Urinary bladder (tissue), 3 donors: ENCODE measurements at regions not wholly inside any gene's neighbourhood (a gene's known extent, or its start where the extent isn't known, plus 50 kb on each side); places are given as distances from the start of the nearest gene placed in this dataset.
A peak's percentile ranks its signal among the peaks of the same experiment; 100 is the strongest.

Experiments
- DNase-seq: peaks from one replicate; pipeline ENCODE4 v3.0.0-alpha.2; 2015; ENCODE audit errors: extremely low spot score
- H3K27ac ChIP-seq: one replicate; pipeline ENCODE4 v1.5.1; 2013; ENCODE audit warnings: low read depth, mild to moderate bottlenecking, moderate library complexity
- H3K36me3 ChIP-seq: one replicate; pipeline ENCODE4 v1.6.1; 2013; ENCODE audit warnings: mild to moderate bottlenecking, moderate library complexity; ENCODE audit not compliant: insufficient read depth
- H3K4me1 ChIP-seq: one replicate; pipeline ENCODE4 v1.6.1; 2013; ENCODE audit warnings: mild to moderate bottlenecking, moderate library complexity; ENCODE audit not compliant: insufficient read depth
- H3K4me3 ChIP-seq: one replicate; pipeline ENCODE4 v1.5.1; 2013; ENCODE audit warnings: low read depth, low read length
- WGBS: extraction: QIAGEN DNeasy Blood & Tissue Kit; methylation state at CpG from one replicate; pipeline ENCODE4 v1.1.7; 2013; 5-methylcytosine and 5-hydroxymethylcytosine counted together
- donor health status: healthy with polysubstance abuse.
- donor health status: healthy.

DNA sequence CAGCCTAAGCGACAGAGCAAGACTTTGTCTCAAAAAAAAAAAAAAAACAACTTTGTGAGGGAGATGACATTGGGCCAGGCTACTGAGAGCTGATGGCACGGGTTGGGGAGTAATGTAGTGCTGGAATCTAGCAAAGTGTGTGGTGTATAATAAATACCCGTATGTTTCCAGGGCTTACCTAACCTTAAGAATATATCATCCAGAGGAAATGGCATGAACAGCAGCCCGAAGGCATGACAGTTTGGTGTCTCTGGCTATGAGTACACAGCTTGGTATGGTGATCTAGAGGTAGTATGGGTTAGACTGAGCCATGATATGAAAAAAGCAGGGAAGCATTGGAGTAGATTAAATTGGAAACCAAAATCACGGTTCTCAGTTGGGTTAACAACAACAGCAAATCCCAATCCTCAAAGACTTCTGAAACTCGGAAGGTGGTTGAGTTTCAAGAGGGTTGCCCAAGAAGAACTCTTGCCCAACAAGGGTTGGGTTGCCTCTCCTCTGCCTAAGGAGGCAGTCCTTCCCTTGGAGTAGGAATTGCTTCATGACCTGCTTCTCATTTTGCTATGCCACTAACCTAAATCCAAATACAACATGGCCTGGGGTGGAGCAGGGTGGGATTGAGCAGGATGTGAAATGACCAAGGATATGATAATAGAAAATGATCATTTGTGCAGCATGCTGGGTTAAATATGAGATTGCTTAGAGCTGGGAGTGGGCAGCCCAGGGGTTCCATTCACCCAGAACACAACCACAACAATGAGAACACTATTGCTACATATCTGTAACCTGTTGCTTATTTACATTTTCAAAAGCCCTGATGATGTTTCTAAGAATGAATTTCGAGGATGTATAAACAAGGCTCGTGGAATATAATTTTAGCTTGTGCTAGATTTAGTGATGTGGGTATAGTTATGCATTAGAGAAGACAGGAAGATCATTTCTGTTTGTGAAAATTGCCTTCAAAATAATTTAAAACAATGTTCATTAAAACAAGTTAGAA lies 64.6 kb upstream of the ZFR start:
- H3K36me3 ChIP-seq, result no peaks in the 10 kb centered on the region
- WGBS, result 84% methylated on average over 8 of the region's 8 CpGs
- DNase-seq, result no peak
- H3K4me1 ChIP-seq, result no peaks in the 10 kb centered on the region
- no peak overlapping the region for H3K27ac ChIP-seq
- no peak overlapping the region for H3K4me3 ChIP-seq

DNA sequence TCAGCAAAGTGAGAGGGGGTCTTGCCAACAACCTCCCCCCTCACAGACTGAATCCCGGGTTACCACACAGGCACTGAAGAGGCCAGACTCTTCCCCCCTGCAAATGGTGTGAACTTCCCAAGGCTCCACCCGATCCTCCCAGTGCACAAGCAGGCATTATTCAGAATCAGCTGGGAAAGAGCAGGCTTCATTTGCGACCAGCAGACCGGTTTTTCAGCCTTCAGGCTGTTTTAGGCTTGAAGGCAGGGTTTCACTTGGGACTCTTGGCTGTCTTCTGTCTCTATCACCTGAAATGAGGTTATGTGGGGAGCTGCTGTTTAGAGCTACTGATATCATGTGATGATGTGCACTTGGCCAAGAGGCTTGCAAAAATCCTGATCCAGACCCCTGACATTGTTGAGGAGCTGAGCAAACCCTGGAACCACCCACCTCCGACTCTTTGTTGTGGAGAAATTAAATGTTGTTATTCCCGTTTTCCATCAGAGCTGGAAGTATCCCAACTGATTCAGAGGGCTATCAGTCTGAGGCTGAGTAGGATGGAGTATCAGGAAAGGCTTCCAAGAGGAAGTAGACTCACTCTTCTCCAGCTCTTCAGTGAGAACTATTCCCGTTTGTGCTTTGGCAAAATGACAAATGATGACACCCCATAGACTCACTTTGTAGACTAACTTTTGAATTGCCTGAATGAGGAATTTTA lies 63.3 kb upstream of the ZFR start:
- H3K36me3 ChIP-seq, result no peaks in the 10 kb centered on the region
- DNase-seq, result no peak
- H3K4me3 ChIP-seq, result no peak overlapping the region
- WGBS, result 46% methylated on average over 7 of the region's 7 CpGs
- H3K4me1 ChIP-seq, result no peaks in the 10 kb centered on the region
- H3K27ac ChIP-seq, result no peak overlapping the region

- H3K4me3 ChIP-seq, result no peak overlapping the region
- 30% methylated on average over 1 of the region's 1 CpG for WGBS
- no peak overlapping the region for H3K27ac ChIP-seq
- H3K36me3 ChIP-seq, result no peaks in the 10 kb centered on the region
- H3K4me1 ChIP-seq, result no peaks in the 10 kb centered on the region
- no peak for DNase-seq
Observed at GRCh38 chr5:32506799-32507198, 62.3 kb upstream of the ZFR start.

DNA sequence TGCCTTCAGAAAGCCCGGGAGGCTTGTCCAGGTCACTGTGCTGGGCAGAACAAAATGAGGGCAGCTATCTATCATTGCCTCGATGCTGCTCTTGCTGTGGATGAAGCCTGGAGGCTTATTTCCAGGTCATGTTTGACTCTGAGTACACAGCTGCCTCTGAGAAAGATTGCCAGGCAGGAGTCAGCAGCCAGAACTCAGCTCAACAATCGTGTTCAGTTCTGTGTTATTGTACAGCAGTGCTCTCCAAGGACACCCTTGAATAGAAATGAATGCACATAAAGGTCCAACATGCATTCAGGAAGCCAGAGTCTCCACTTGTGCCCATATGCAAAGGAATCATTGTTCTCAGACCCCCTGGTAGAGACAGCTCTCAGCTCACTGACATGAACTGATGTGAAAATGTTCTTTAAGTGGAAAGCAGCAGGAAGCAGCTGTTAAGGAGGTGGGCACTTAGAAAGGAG lies 61.7 kb upstream of the ZFR start:
- Histone ChIP-seq H3K4me1 (no peaks in the 10 kb centered on the region), H3K4me3 (no peak overlapping the region), H3K36me3 (no peaks in the 10 kb centered on the region), H3K27ac (no peak overlapping the region)
- 16% methylated on average over 3 of the region's 3 CpGs for WGBS
- DNase-seq, result no peak

DNA sequence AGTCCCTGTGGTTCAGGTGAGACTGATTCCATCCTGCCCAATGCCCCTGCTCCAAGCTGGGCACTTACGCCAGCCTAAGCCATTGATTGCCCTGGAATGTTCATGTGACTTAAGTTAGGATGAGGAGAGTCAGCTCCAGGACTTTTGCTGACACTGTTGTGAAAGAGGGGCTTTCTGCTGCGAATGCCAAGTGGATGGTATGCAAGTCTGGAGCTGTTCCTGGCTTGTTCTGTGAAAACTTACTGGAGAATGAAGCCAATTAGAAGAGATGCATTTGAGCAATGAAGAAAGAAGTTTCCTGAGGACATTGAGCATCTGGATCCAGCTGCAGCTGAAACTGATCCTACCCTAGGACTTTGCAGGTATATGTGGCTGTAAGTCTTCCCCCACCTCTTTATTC lies 61.2 kb upstream of the ZFR start:
- no peaks in the 10 kb centered on the region for H3K36me3 ChIP-seq
- H3K4me3 ChIP-seq, result no peak overlapping the region
- H3K4me1 ChIP-seq, result no peaks in the 10 kb centered on the region
- WGBS, result 19% methylated on average over 2 of the region's 2 CpGs
- H3K27ac ChIP-seq, result no peak overlapping the region
- no peak for DNase-seq

DNA sequence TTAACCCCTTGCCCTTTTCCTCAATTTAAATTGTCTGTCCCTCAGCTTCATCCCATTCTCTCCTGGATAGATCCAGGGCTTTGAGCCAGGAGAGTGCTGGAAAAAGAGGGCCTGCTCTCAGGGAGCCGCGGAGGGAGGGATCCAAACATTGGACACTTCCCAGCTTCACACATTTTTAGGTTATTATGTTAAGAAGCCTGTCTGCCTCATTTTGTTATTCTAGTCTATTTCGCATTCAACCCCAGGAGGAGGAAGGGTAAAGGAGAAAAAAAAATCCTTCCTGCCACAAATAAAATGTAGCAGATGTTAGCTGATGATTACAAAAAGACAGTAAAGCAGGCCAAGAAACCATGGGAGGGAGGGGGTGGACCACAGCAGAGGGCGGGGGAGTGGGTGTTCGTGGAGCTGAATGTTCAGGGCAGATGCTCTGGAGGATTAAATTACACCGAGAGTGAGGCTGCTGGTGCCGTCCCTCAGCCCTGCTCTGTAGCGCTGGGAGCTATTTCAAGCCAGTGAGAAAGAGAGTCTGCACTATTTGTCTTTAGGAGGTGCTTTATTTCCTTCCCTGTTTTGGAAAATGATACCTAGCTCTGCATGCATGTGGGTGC lies 60.6 kb upstream of the ZFR start:
- Histone ChIP-seq H3K36me3 (no peaks in the 10 kb centered on the region), H3K27ac (no peak overlapping the region), H3K4me1 (no peaks in the 10 kb centered on the region), H3K4me3 (no peak overlapping the region)
- peak; percentile 86 for DNase-seq
- 4% methylated on average over 8 of the region's 8 CpGs for WGBS

- DNase-seq, result no peak
- no peak overlapping the region for H3K4me3 ChIP-seq
- 17% methylated on average over 8 of the region's 8 CpGs for WGBS
Observed at GRCh38 chr5:32504329-32504988, 59.9 kb upstream of the ZFR start.

DNA sequence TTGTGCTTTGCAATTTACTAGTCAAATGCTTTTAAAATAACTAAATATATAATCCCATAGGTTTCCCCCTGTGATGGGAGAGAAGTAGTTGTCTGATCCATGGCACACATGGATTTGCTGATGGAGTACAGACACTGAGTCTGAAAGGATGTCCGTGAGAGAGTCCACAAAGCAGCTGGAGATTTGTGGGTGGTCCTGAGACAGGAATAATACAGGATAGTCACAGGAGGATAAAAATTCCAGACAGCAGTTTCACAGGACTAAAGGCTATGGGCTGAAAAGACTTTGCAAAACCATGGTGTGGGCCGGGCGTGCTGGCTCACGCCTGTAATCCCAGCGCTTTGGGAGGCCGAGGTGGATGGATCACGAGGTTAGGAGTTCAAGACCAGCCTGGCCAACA lies 58.7 kb upstream of the ZFR start:
- Histone ChIP-seq H3K36me3 (no peaks in the 10 kb centered on the region), H3K27ac (no peak overlapping the region), H3K4me1 (no peaks in the 10 kb centered on the region), H3K4me3 (no peak overlapping the region)
- no peak for DNase-seq
- 56% methylated on average over 7 of the region's 7 CpGs for WGBS

More at GRCh38 chr5:32504329-32504988, 59.9 kb upstream of the ZFR start:
- H3K36me3 ChIP-seq, result no peaks in the 10 kb centered on the region
- H3K27ac ChIP-seq, result no peak overlapping the region
- no peaks in the 10 kb centered on the region for H3K4me1 ChIP-seq

- Histone ChIP-seq H3K36me3 (no peaks in the 10 kb centered on the region), H3K4me3 (no peak overlapping the region), H3K27ac (no peak overlapping the region), H3K4me1 (no peaks in the 10 kb centered on the region)
- no peak for DNase-seq
- 75% methylated on average over 16 of the region's 16 CpGs for WGBS
Observed at GRCh38 chr5:32501071-32502002, 56.8 kb upstream of the ZFR start.

GRCh38 chr5:32500181-32500580 lies 55.6 kb upstream of the ZFR start:
- Histone ChIP-seq H3K36me3 (no peaks in the 10 kb centered on the region), H3K27ac (no peak overlapping the region), H3K4me1 (no peaks in the 10 kb centered on the region), H3K4me3 (no peak overlapping the region)
- no peak for DNase-seq
- 74% methylated on average over 7 of the region's 7 CpGs for WGBS

GRCh38 chr5:32499261-32499660 lies 54.7 kb upstream of the ZFR start:
- no peaks in the 10 kb centered on the region for H3K4me1 ChIP-seq
- no peaks in the 10 kb centered on the region for H3K36me3 ChIP-seq
- H3K4me3 ChIP-seq, result no peak overlapping the region
- DNase-seq, result no peak
- no peak overlapping the region for H3K27ac ChIP-seq
- WGBS, result 92% methylated on average over 2 of the region's 2 CpGs

DNA sequence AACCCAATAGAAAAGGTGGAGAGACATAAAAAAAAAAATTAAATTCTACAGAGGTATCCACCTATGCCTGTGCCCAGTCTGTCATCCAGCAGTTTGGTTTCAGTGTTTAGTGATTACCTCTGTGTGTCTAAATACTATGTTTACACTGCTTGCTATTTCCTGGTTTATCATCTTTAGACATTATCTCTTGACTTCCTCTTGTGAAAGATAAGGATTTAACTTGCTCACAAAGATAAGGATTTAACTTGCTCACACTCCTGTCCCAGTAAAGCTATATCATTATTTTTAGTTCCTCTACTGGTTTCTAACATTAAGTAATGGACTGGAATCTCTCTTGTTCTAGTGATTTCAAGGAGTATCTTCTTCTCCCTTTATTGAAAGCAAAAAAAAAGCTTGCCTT lies 53.9 kb upstream of the ZFR start:
- Histone ChIP-seq H3K27ac (no peak overlapping the region), H3K36me3 (no peaks in the 10 kb centered on the region), H3K4me3 (no peak overlapping the region), H3K4me1 (no peaks in the 10 kb centered on the region)
- no peak for DNase-seq
